ENCODE measurements at regions not wholly inside any gene's neighbourhood (a gene's known extent, or its start where the extent isn't known, plus 50 kb on each side); places are given as distances from the start of the nearest gene placed in this dataset.

DNA sequence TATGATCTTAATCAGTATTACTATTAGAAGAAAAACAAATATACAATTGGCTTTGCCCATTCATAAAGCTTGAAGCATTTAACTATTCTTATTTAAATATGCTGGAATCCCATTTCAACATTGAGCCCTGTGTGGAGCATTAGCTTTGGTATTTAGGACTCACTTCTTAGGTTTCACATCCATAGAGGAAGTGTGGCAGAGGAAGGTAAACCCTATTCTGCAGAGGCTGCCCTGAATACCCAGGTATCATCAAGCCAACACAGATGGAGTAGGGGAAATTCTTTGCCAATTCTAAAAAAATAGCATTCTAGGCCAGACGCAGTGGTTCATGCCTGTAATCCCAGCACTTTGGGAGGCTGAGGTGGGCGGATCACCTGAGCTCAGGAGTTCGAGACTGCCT lies 361.5 kb downstream of the FIGN start:
- TF ChIP-seq, protein P1, sequence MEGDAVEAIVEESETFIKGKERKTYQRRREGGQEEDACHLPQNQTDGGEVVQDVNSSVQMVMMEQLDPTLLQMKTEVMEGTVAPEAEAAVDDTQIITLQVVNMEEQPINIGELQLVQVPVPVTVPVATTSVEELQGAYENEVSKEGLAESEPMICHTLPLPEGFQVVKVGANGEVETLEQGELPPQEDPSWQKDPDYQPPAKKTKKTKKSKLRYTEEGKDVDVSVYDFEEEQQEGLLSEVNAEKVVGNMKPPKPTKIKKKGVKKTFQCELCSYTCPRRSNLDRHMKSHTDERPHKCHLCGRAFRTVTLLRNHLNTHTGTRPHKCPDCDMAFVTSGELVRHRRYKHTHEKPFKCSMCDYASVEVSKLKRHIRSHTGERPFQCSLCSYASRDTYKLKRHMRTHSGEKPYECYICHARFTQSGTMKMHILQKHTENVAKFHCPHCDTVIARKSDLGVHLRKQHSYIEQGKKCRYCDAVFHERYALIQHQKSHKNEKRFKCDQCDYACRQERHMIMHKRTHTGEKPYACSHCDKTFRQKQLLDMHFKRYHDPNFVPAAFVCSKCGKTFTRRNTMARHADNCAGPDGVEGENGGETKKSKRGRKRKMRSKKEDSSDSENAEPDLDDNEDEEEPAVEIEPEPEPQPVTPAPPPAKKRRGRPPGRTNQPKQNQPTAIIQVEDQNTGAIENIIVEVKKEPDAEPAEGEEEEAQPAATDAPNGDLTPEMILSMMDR (IDR thresholded peaks at IDR 0.05) = no peak
- no peak for TF ChIP-seq POLR2A (IDR thresholded peaks at IDR 0.05)
